Ishikawa (cell line): ENCODE measurements at regions not wholly inside any gene's neighbourhood (a gene's known extent, or its start where the extent isn't known, plus 50 kb on each side); places are given as distances from the start of the nearest gene placed in this dataset.

Experiments used
- CEBPB ChIP-seq: IDR thresholded peaks from 2 replicates; pipeline ENCODE4 v1.6.1; 2012
- CREB1 ChIP-seq: IDR thresholded peaks from 2 replicates; pipeline ENCODE4 v1.6.1; 2012; ENCODE audit warnings: low read depth
- EGR1 ChIP-seq: IDR thresholded peaks from 2 replicates; pipeline ENCODE4 v1.6.1; 2012
- EP300 ChIP-seq: IDR thresholded peaks from 2 replicates; pipeline ENCODE4 v1.6.1; 2012; ENCODE audit warnings: borderline replicate concordance
- FOXM1 ChIP-seq: IDR thresholded peaks from 2 replicates; pipeline ENCODE4 v1.6.1; 2012; ENCODE audit warnings: low read depth, borderline replicate concordance
- NFIC ChIP-seq: IDR thresholded peaks from 2 replicates; pipeline ENCODE4 v1.6.1; 2012
- RAD21 ChIP-seq: IDR thresholded peaks from 2 replicates; pipeline ENCODE4 v1.6.1; 2012; ENCODE audit warnings: low read depth
- TAF1 ChIP-seq: IDR thresholded peaks from 2 replicates; pipeline ENCODE4 v1.6.1; 2012; ENCODE audit warnings: low read depth, mild to moderate bottlenecking
- TCF12 ChIP-seq: IDR thresholded peaks from 2 replicates; pipeline ENCODE4 v1.6.1; 2012; ENCODE audit warnings: low read depth
- TEAD4 ChIP-seq: IDR thresholded peaks from 2 replicates; pipeline ENCODE4 v1.6.1; 2012
- YY1 ChIP-seq: IDR thresholded peaks from 2 replicates; pipeline ENCODE4 v1.6.1; 2012; ENCODE audit warnings: low read depth
- ZBTB7A ChIP-seq: IDR thresholded peaks from 2 replicates; pipeline ENCODE4 v1.6.1; 2012; ENCODE audit warnings: low read depth
- TF ChIP-seq, protein P1 (sequence below): IDR thresholded peaks from 2 replicates; pipeline ENCODE4 v1.6.1; 2012; ENCODE audit warnings: low read depth, mild to moderate bottlenecking
- TF ChIP-seq, protein P2 (sequence below): IDR thresholded peaks from 2 replicates; pipeline ENCODE4 v1.6.1; 2012
- TF ChIP-seq, protein P3 (sequence below): IDR thresholded peaks from 2 replicates; pipeline ENCODE4 v1.6.1; 2012

DNA sequence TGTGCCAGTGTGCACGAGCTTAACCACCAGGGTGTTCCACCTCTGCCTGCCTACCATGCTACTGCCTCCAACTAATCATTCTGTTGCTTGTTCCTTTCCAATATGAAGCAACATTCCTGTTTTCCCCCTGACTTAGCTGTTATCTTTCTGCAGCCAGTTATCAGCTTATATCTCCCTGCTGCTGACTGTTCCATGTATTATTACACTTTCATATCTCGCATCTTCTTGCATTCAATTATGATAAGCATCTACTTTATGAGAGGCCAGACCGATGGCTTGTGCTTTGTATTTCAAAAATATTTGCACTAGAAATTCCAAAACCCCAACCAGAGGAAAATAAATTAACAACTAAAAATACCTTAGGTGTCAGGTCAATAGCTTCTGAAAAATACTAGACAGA lies 394.0 kb upstream of the BRINP1 start:
- TF ChIP-seq, protein P1, sequence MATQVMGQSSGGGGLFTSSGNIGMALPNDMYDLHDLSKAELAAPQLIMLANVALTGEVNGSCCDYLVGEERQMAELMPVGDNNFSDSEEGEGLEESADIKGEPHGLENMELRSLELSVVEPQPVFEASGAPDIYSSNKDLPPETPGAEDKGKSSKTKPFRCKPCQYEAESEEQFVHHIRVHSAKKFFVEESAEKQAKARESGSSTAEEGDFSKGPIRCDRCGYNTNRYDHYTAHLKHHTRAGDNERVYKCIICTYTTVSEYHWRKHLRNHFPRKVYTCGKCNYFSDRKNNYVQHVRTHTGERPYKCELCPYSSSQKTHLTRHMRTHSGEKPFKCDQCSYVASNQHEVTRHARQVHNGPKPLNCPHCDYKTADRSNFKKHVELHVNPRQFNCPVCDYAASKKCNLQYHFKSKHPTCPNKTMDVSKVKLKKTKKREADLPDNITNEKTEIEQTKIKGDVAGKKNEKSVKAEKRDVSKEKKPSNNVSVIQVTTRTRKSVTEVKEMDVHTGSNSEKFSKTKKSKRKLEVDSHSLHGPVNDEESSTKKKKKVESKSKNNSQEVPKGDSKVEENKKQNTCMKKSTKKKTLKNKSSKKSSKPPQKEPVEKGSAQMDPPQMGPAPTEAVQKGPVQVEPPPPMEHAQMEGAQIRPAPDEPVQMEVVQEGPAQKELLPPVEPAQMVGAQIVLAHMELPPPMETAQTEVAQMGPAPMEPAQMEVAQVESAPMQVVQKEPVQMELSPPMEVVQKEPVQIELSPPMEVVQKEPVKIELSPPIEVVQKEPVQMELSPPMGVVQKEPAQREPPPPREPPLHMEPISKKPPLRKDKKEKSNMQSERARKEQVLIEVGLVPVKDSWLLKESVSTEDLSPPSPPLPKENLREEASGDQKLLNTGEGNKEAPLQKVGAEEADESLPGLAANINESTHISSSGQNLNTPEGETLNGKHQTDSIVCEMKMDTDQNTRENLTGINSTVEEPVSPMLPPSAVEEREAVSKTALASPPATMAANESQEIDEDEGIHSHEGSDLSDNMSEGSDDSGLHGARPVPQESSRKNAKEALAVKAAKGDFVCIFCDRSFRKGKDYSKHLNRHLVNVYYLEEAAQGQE, result no peak
- TF ChIP-seq TCF12 (no peak), YY1 (no peak)

DNA sequence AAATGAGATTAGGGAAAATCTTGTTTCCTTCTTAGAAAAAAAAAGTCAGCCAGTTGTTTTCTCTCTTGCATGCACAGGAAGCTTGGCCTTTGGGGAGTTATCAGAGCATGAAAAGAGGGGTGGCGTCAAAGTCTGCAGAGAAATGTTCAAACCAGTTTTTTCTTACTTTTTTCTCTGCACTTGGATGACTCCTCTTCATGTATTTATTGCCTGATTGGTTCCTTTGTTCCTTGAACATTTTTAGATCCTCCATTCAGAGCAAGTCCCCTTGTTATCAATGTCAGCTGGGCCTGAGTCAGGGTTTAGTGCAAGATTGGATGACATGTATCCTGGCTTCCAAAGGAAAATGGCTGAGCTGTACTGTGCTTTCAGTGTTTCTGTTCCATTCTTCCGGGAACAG lies 392.6 kb upstream of the BRINP1 start:
- TF ChIP-seq TAF1 (no peak), CEBPB (no peak), CREB1 (no peak), EP300 (no peak), TCF12 (no peak), FOXM1 (no peak), ZBTB7A (no peak), NFIC (no peak), EGR1 (no peak), YY1 (no peak), RAD21 (no peak), TEAD4 (no peak)
- TF ChIP-seq, protein P1, result no peak
- TF ChIP-seq, protein P2, sequence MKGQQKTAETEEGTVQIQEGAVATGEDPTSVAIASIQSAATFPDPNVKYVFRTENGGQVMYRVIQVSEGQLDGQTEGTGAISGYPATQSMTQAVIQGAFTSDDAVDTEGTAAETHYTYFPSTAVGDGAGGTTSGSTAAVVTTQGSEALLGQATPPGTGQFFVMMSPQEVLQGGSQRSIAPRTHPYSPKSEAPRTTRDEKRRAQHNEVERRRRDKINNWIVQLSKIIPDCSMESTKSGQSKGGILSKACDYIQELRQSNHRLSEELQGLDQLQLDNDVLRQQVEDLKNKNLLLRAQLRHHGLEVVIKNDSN, result no peak
- TF ChIP-seq, protein P3, sequence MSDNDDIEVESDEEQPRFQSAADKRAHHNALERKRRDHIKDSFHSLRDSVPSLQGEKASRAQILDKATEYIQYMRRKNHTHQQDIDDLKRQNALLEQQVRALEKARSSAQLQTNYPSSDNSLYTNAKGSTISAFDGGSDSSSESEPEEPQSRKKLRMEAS, result no peak

DNA sequence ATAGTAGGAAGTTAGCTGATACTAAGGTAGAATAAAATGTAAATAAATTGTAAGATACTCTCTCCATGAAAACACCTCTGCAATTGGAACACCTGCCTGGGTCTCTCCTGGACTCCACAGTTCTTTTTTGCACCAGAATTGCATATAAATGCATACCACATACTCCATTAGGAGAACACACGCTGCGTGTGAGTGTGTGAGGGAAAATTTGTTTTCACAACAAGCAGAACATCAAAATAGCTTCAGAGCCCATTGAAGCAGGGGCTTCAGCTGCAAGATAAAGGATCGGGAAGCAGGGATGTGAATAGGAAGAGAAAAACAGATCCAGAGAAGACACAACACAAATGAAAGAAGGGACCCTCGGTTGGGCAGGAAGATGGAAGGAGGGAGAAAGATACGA lies 389.8 kb upstream of the BRINP1 start:
- TF ChIP-seq, protein P3, result no peak
- TF ChIP-seq ZBTB7A, result no peak
- no peak for TF ChIP-seq EGR1
- no peak for TF ChIP-seq TEAD4
- TF ChIP-seq TCF12, result no peak
- no peak for TF ChIP-seq CREB1
- TF ChIP-seq, protein P1, result no peak
- TF ChIP-seq CEBPB, result no peak
- no peak for TF ChIP-seq TAF1
- TF ChIP-seq NFIC, result no peak
- no peak for TF ChIP-seq RAD21
- TF ChIP-seq, protein P2, result no peak
- TF ChIP-seq EP300, result no peak
- no peak for TF ChIP-seq FOXM1

DNA sequence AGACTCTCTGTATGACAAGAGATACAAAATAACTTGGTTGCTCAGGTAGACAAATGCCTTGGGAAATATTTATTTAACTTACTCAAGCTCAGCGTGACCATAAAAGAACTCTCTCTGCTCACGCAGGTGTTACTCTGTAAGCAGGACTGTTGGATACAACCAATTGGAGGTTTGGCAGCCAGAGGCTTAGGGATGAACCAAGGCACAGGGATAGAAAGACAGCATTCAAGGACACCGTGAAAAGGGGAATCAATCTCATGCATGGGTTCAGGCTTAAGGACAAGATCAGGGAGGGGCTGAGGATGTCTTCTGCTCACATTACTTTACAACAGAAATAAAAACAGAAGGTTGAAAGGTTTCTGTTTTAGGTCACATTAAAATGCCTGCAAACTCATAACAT lies 389.0 kb upstream of the BRINP1 start:
- no peak for TF ChIP-seq TAF1
- no peak for TF ChIP-seq RAD21
- TF ChIP-seq, protein P3, result no peak
- no peak for TF ChIP-seq YY1
- no peak for TF ChIP-seq EGR1
- TF ChIP-seq ZBTB7A, result no peak
- TF ChIP-seq NFIC, result no peak
- no peak for TF ChIP-seq TCF12

DNA sequence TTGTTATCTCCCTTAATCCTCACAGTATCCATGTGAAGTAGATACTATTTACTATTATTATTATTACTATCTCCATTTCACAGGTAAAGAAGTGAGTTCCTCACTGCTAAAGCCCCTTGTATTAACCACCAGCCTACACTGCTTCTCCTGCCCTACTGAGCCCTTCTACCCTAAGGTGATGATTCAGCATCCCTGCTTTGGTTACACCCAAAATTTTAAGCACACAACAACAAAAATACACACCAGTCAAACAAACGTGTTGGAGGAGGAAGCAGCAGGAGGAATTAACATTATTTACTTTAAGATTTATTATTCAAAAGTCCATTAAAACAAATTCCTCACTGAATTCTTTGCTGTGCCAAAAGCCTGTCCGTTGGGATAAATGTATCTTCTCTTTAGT lies 370.2 kb upstream of the BRINP1 start:
- TF ChIP-seq ZBTB7A (no peak), EP300 (no peak), EGR1 (no peak), RAD21 (no peak), NFIC (no peak), TAF1 (no peak), FOXM1 (no peak), TEAD4 (no peak), YY1 (no peak), TCF12 (no peak), CREB1 (no peak), CEBPB (no peak)
- TF ChIP-seq, protein P2, result no peak
- TF ChIP-seq, protein P1, result no peak
- TF ChIP-seq, protein P3, result no peak
